ENCODE measurements at regions not wholly inside any gene's neighbourhood (a gene's known extent, or its start where the extent isn't known, plus 50 kb on each side); places are given as distances from the start of the nearest gene placed in this dataset.

- no peak for DNase-seq
These were observed 54.5 kb upstream of the FAM78B start for GRCh38 chr1:166221316-166221715.

- no peak for DNase-seq
These were observed 67.1 kb upstream of the FAM78B start for GRCh38 chr1:166233750-166234366.

- no peak for DNase-seq
These were observed 68.9 kb upstream of the FAM78B start for GRCh38 chr1:166235728-166236127.

GRCh38 chr1:166237675-166238074 is 70.9 kb upstream of the FAM78B start:
- no peak for DNase-seq

GRCh38 chr1:166253076-166253779 is 86.4 kb upstream of the FAM78B start:
- DNase-seq, result no peak

GRCh38 chr1:166258017-166258416 is 91.2 kb upstream of the FAM78B start:
- no peak for DNase-seq

- DNase-seq, result no peak
These were observed 94.7 kb upstream of the FAM78B start for GRCh38 chr1:166261511-166261910.

- DNase-seq, result no peak
These were observed 103.8 kb upstream of the FAM78B start for GRCh38 chr1:166270476-166271150.

- DNase-seq, result no peak
These were observed 104.3 kb upstream of the FAM78B start for GRCh38 chr1:166271151-166271538.

GRCh38 chr1:166272155-166272554 is 105.4 kb upstream of the FAM78B start:
- no peak for DNase-seq

- no peak for DNase-seq
These were observed 106.0 kb upstream of the FAM78B start for GRCh38 chr1:166272851-166273250.

GRCh38 chr1:166273618-166274017 is 106.8 kb upstream of the FAM78B start:
- no peak for DNase-seq

- DNase-seq, result no peak
These were observed 115.8 kb upstream of the FAM78B start for GRCh38 chr1:166282391-166283137.

GRCh38 chr1:166283190-166283589 is 116.4 kb upstream of the FAM78B start:
- no peak for DNase-seq

GRCh38 chr1:166283600-166283999 is 116.8 kb upstream of the FAM78B start:
- DNase-seq, result no peak

GRCh38 chr1:166289309-166290050 is 122.7 kb upstream of the FAM78B start:
- no peak for DNase-seq

GRCh38 chr1:166295656-166296055 is 128.9 kb upstream of the FAM78B start:
- no peak for DNase-seq

GRCh38 chr1:166297993-166298392 is 131.2 kb upstream of the FAM78B start:
- DNase-seq, result no peak

- no peak for DNase-seq
These were observed 134.0 kb upstream of the FAM78B start for GRCh38 chr1:166300767-166301166.

GRCh38 chr1:166302989-166303758 is 136.4 kb upstream of the FAM78B start:
- DNase-seq, result no peak

- no peak for DNase-seq
These were observed 137.3 kb upstream of the FAM78B start for GRCh38 chr1:166304131-166304530.

- no peak for DNase-seq
These were observed 138.6 kb upstream of the FAM78B start for GRCh38 chr1:166305371-166305770.

Measured in RPMI8226 (cell line).